Psoas muscle (tissue), 7 donors: ENCODE measurements at regions not wholly inside any gene's neighbourhood (a gene's known extent, or its start where the extent isn't known, plus 50 kb on each side); places are given as distances from the start of the nearest gene placed in this dataset.

ENCODE experiments used
- ATAC-seq, 4 donors: fragments of 200-7000 bp; cut with Tn5 transposase; one replicate each; pipeline ENCODE4 v1.9.1; 2020; ENCODE audit warnings: moderate library complexity in 3 of 4, mild to moderate bottlenecking in 2 of 4
- DNase-seq, 2 donors: peaks; one replicate each; pipeline ENCODE4 v3.0.0-alpha.2; 2020
- H3K27ac ChIP-seq: fragments of 200-600 bp; one replicate; pipeline ENCODE4 v1.8.0; 2022
- H3K27me3 ChIP-seq, 3 donors: fragments of 200-600 bp in 1 of 3; one replicate each; pipeline versions ENCODE4 v1.6.1 to v1.8.0; 2013 to 2022; ENCODE audit warnings: low read length in 2 of 3, mild to moderate bottlenecking in 2 of 3, moderate library complexity in 1 of 3; ENCODE audit not compliant: insufficient read depth in 3 of 3
- H3K36me3 ChIP-seq, 2 donors: fragments of 200-600 bp in 1 of 2; one replicate each; pipeline versions ENCODE4 v1.6.1 to v1.8.0; 2013 to 2022; ENCODE audit warnings: low read depth in 1 of 2, mild to moderate bottlenecking in 1 of 2, moderate library complexity in 1 of 2; ENCODE audit not compliant: insufficient read depth in 1 of 2
- H3K4me1 ChIP-seq: fragments of 200-600 bp; one replicate; pipeline ENCODE4 v1.8.0; 2022
- H3K4me3 ChIP-seq: fragments of 200-600 bp; one replicate; pipeline ENCODE4 v1.8.0; 2022; ENCODE audit warnings: mild to moderate bottlenecking
- H3K9me3 ChIP-seq: fragments of 200-600 bp; one replicate; pipeline ENCODE4 v1.8.0; 2022
- WGBS, 3 donors: extraction: QIAGEN DNeasy Blood & Tissue Kit; methylation state at CpG; one replicate each; pipeline versions ENCODE4 v1.1.6 to v1.1.7; 2013; 5-methylcytosine and 5-hydroxymethylcytosine counted together
- intact Hi-C, 2 donors: fragments of 100-400 bp; cut with DNase I; formaldehyde crosslinking; loops; one replicate each; pipeline versions ENCODE4 v1.11.0 to v1.14.2; 2022
- TF ChIP-seq, protein P1 (sequence below): fragments of 200-600 bp; IDR thresholded peaks from one replicate; pipeline ENCODE4 v1.8.0; 2022; ENCODE audit warnings: antibody characterized with exemption
- donor health status: healthy with polysubstance abuse.
- donor health status: DM: no; HTN: no; CAD: no; lungs with moderate emphysema.
- donor health status: Bipolar disorder and iron deficiency.
- donor health status: healthy.
- donor health status: DM: yes; HTN: yes; CAD: no.
- donor health status: DM: no; HTN: no; CAD: no.
- donor health status: DM: yes; HTN: yes; CAD: no.

DNA sequence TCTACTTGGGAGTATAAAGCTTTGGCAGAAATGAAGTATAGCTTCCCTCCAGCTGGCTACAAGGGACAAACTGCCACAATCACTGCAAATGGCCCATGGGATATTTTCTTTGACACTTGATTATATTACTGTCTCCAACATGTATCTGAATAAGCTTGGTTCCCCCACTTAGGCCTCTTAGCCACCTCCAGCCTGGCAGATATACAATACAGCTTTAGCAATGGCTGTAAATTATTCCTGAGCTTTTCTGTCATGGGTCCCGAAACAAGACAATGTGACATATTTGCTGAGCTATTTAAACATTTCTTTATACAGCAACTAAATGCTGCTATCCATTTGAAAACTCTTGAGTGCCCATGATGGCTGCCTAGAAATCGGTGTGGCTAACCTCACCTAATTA is 406.2 kb downstream of the SUCLG1 start:
- DNase-seq = no peak
- WGBS, 3 donors = 28 to 61% (median 42%) methylated on average over 2 of the region's 2 CpGs
- intact Hi-C loops = no loop called here
- Histone ChIP-seq H3K9me3 (no peaks in the 10 kb centered on the region), H3K27me3 (no peaks in the 10 kb centered on the region), H3K4me1 (no peaks in the 10 kb centered on the region), H3K4me3 (no peak overlapping the region), H3K36me3 (no peaks in the 10 kb centered on the region), H3K27ac (no peak overlapping the region)
- no peak for ATAC-seq
- TF ChIP-seq, protein P1, sequence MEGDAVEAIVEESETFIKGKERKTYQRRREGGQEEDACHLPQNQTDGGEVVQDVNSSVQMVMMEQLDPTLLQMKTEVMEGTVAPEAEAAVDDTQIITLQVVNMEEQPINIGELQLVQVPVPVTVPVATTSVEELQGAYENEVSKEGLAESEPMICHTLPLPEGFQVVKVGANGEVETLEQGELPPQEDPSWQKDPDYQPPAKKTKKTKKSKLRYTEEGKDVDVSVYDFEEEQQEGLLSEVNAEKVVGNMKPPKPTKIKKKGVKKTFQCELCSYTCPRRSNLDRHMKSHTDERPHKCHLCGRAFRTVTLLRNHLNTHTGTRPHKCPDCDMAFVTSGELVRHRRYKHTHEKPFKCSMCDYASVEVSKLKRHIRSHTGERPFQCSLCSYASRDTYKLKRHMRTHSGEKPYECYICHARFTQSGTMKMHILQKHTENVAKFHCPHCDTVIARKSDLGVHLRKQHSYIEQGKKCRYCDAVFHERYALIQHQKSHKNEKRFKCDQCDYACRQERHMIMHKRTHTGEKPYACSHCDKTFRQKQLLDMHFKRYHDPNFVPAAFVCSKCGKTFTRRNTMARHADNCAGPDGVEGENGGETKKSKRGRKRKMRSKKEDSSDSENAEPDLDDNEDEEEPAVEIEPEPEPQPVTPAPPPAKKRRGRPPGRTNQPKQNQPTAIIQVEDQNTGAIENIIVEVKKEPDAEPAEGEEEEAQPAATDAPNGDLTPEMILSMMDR = no peak

DNA sequence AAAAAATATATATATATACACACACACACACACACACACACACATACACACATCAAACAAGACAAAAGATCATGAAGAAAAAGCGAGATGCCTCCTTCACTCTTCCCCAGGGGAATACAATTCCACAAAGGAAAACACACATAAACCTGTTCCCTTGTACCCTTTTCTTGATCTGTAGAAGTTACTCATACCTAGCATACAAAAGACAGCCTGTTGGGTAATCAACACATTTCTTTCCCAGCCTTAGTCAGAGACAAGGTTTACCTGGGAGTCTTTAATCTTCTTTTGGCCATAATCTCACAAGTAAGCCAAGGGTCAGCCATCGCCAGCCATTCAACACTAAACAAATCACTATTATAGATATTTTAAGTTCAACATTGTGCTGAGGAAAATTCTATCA is 407.0 kb downstream of the SUCLG1 start:
- no peak for DNase-seq
- no peak for ATAC-seq
- no peak overlapping the region for H3K4me3 ChIP-seq
- H3K4me1 ChIP-seq = no peaks in the 10 kb centered on the region
- no peaks in the 10 kb centered on the region for H3K27me3 ChIP-seq
- no peak overlapping the region for H3K27ac ChIP-seq
- no peaks in the 10 kb centered on the region for H3K9me3 ChIP-seq
- WGBS, 3 donors = 77 to 79% (median 78%) methylated on average over 2 of the region's 2 CpGs
- TF ChIP-seq, protein P1 = no peak
- H3K36me3 ChIP-seq = no peaks in the 10 kb centered on the region
- intact Hi-C loops = no loop called here

DNA sequence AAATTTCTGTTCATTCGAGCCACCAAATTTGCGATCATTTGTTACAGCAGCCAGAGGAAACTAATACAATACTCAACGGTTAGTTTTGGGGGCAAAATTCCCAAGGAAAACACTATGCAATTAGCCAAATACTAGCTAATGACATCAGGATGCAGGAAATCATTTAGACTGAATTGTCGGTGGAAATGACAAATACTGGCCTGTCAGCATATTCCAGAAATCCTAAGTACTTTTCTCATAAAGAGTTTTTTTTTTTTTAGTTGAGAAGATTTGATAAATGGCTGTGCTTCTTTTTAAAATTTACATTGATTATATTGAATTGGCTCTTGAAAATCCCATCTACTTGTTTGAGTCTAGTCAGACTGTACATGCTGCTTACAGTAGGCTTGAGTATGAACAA is 410.1 kb downstream of the SUCLG1 start:
- WGBS, 3 donors = 63 to 70% (median 70%) methylated on average over 4 of the region's 4 CpGs
- ATAC-seq (no peak), DNase-seq (no peak)
- Histone ChIP-seq H3K4me1 (no peaks in the 10 kb centered on the region), H3K4me3 (no peak overlapping the region), H3K27ac (no peak overlapping the region), H3K36me3 (no peaks in the 10 kb centered on the region), H3K9me3 (no peaks in the 10 kb centered on the region), H3K27me3 (no peaks in the 10 kb centered on the region)
- intact Hi-C loops = no loop called here
- TF ChIP-seq, protein P1 = no peak

DNA sequence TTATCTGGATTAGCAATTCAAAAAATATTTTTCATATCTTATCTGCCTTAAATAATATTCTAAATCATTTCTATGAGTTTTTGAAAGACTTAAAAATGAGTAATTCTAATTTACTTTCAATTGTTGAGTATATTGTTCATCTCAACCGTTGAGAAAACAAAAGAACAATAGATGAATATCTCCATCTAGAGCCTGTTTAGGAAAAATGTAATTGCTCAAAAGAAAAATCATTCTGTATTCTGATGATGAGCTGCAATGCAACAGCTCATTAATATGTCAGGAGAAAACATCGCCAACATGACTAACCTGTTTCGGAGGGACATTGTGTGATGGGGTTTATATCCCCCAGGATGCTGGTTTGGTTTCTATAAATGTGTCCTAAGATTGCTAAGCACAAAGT is 417.6 kb downstream of the SUCLG1 start:
- no peak for ATAC-seq
- no peak overlapping the region for H3K27ac ChIP-seq
- WGBS, 3 donors = 57 to 60% (median 60%) methylated on average over 3 of the region's 3 CpGs
- no peaks in the 10 kb centered on the region for H3K27me3 ChIP-seq
- intact Hi-C loops = no loop called here
- TF ChIP-seq, protein P1 = no peak
- H3K4me3 ChIP-seq = no peak overlapping the region
- H3K4me1 ChIP-seq = no peaks in the 10 kb centered on the region
- no peak for DNase-seq
- no peaks in the 10 kb centered on the region for H3K36me3 ChIP-seq
- no peaks in the 10 kb centered on the region for H3K9me3 ChIP-seq

DNA sequence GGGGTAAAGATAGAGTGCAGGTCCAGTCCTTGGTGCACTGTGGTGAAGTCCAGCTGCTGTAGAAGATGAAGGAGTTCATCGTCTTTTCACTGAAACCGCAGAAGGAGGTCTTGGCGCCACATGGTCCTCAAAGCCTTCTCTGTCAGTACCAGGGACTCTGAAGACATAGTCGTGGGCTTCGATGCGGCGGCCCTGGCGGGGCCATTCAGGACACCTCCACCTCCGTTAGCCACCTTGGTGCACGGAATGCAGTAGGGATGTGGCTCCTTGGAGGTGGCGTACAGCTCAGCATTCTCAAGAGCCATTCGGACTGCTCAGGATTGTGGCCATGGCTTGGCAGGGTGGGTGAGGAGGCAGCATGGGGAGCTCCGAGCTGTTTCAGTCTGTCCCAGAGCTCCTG is 418.8 kb downstream of the SUCLG1 start:
- no peaks in the 10 kb centered on the region for H3K27me3 ChIP-seq
- TF ChIP-seq, protein P1 = no peak
- no peaks in the 10 kb centered on the region for H3K4me1 ChIP-seq
- no peaks in the 10 kb centered on the region for H3K36me3 ChIP-seq
- H3K9me3 ChIP-seq = no peaks in the 10 kb centered on the region
- no peak overlapping the region for H3K4me3 ChIP-seq
- no peak for ATAC-seq
- DNase-seq = no peak
- no peak overlapping the region for H3K27ac ChIP-seq
- WGBS, 3 donors = 94 to 98% (median 96%) methylated on average over 13 of the region's 13 CpGs
- intact Hi-C loops = no loop called here
